Inflammatory macrophage treated with lipopolysaccharide for 1 hour (primary cell): ENCODE measurements at regions not wholly inside any gene's neighbourhood (a gene's known extent, or its start where the extent isn't known, plus 50 kb on each side); places are given as distances from the start of the nearest gene placed in this dataset.
"Not testable (repeated sequence)": the region's sequence is repeated elsewhere in the genome, so short reads cannot be mapped to it uniquely, and the experiment has no call there.

Experiments used
- DNase-seq, 2 donors: peaks; one replicate each; pipeline ENCODE4 v3.0.0-alpha.2; 2020 to 2022

GRCh38 chr13:55745828-55746227, 1394.9 kb upstream of the PRR20A start:
- no peak for DNase-seq

GRCh38 chr13:55761986-55762385, 1378.7 kb upstream of the PRR20A start:
- DNase-seq: no peak

- DNase-seq: no peak
Measured at GRCh38 chr13:55777612-55778011, 1363.1 kb upstream of the PRR20A start.

- no peak for DNase-seq
Measured at GRCh38 chr13:55783841-55784240, 1356.9 kb upstream of the PRR20A start.

GRCh38 chr13:55788548-55788947, 1352.2 kb upstream of the PRR20A start:
- DNase-seq: no peak

- no peak for DNase-seq
Measured at GRCh38 chr13:55792544-55793193, 1348.0 kb upstream of the PRR20A start.

GRCh38 chr13:55815458-55816033, 1325.2 kb upstream of the PRR20A start:
- no peak for DNase-seq

- no peak for DNase-seq
Measured at GRCh38 chr13:55816976-55817601, 1323.6 kb upstream of the PRR20A start.

GRCh38 chr13:55820817-55821216, 1319.9 kb upstream of the PRR20A start:
- no peak for DNase-seq

GRCh38 chr13:55869648-55870047, 1271.1 kb upstream of the PRR20A start:
- DNase-seq: no peak

GRCh38 chr13:55887561-55887960, 1253.2 kb upstream of the PRR20A start:
- DNase-seq: no peak

GRCh38 chr13:55893540-55893939, 1247.2 kb upstream of the PRR20A start:
- no peak for DNase-seq

GRCh38 chr13:55937180-55937579, 1203.5 kb upstream of the PRR20A start:
- no peak for DNase-seq

- no peak for DNase-seq
Measured at GRCh38 chr13:55948175-55948574, 1192.5 kb upstream of the PRR20A start.

GRCh38 chr13:55963934-55964333, 1176.8 kb upstream of the PRR20A start:
- no peak for DNase-seq

GRCh38 chr13:55967055-55967454, 1173.7 kb upstream of the PRR20A start:
- DNase-seq: no peak

- no peak for DNase-seq
Measured at GRCh38 chr13:55977436-55977835, 1163.3 kb upstream of the PRR20A start.

GRCh38 chr13:55981381-55981780, 1159.3 kb upstream of the PRR20A start:
- DNase-seq: no peak

GRCh38 chr13:55984026-55984425, 1156.7 kb upstream of the PRR20A start:
- not testable (repeated sequence) for DNase-seq

- DNase-seq: no peak
Measured at GRCh38 chr13:55990631-55991030, 1150.1 kb upstream of the PRR20A start.

- no peak for DNase-seq
Measured at GRCh38 chr13:55991666-55992065, 1149.1 kb upstream of the PRR20A start.

- DNase-seq: no peak
Measured at GRCh38 chr13:55992145-55992544, 1148.6 kb upstream of the PRR20A start.

- no peak for DNase-seq
Measured at GRCh38 chr13:55999709-56000108, 1141.0 kb upstream of the PRR20A start.

- no peak for DNase-seq
Measured at GRCh38 chr13:56009418-56009817, 1131.3 kb upstream of the PRR20A start.

GRCh38 chr13:56012644-56013043, 1128.1 kb upstream of the PRR20A start:
- DNase-seq: no peak
